Bronchial epithelial cell (primary cell): ENCODE measurements at regions not wholly inside any gene's neighbourhood (a gene's known extent, or its start where the extent isn't known, plus 50 kb on each side); places are given as distances from the start of the nearest gene placed in this dataset.
A peak's percentile ranks its signal among the peaks of the same experiment; 100 is the strongest.
"Not testable (repeated sequence)": the region's sequence is repeated elsewhere in the genome, so short reads cannot be mapped to it uniquely, and the experiment has no call there.

Experiments
- DNase-seq: peaks from one replicate; pipeline ENCODE4 v3.0.0-alpha.2; 2010; ENCODE audit warnings: low read depth
- FAIRE-seq: peaks from 2 replicates; lab custom pipeline; 2011; peaks lifted over from hg19 to GRCh38; lab: Jason Lieb, UNC
- H3K27me3 ChIP-seq: 2 replicates; pipeline ENCODE4 v1.5.1; 2011; ENCODE audit warnings: low read length; ENCODE audit not compliant: control insufficient read depth, insufficient read depth
- H3K36me3 ChIP-seq: 2 replicates; pipeline ENCODE4 v1.5.1; 2011; ENCODE audit warnings: low read length; ENCODE audit not compliant: control insufficient read depth, insufficient read depth
- H3K4me3 ChIP-seq: 2 replicates; pipeline ENCODE4 v1.5.1; 2011; ENCODE audit warnings: mild to moderate bottlenecking, low read depth, low read length, control low read depth
- CTCF ChIP-seq: IDR thresholded peaks from 2 replicates; pipeline ENCODE4 v1.5.1; 2011; ENCODE audit warnings: mild to moderate bottlenecking, moderate library complexity, low read length, control low read depth, inconsistent platforms; ENCODE audit not compliant: insufficient read depth, severe bottlenecking

- FAIRE-seq (no peak), DNase-seq (peak; percentile 50)
- Histone ChIP-seq H3K4me3 (no peak overlapping the region), H3K27me3 (no peaks in the 10 kb centered on the region), H3K36me3 (no peaks in the 10 kb centered on the region)
- peak; percentile 84 for TF ChIP-seq CTCF
These were observed 210.4 kb upstream of the ADO start for GRCh38 chr10:62594093-62594520.

GRCh38 chr10:62597226-62597625 is 207.3 kb upstream of the ADO start:
- DNase-seq (no peak), FAIRE-seq (no peak)
- no peak for TF ChIP-seq CTCF
- no peaks in the 10 kb centered on the region for H3K27me3 ChIP-seq
- H3K36me3 ChIP-seq = no peaks in the 10 kb centered on the region
- no peak overlapping the region for H3K4me3 ChIP-seq

- no peak for FAIRE-seq
- Histone ChIP-seq H3K4me3 (no peak overlapping the region), H3K36me3 (no peaks in the 10 kb centered on the region), H3K27me3 (no peaks in the 10 kb centered on the region)
- DNase-seq = no peak
- no peak for TF ChIP-seq CTCF
These were observed 205.4 kb upstream of the ADO start for GRCh38 chr10:62599161-62599560.

GRCh38 chr10:62606551-62606950 is 198.0 kb upstream of the ADO start:
- not testable (repeated sequence) for H3K4me3 ChIP-seq, DNase-seq, H3K27me3 ChIP-seq, FAIRE-seq, H3K36me3 ChIP-seq

GRCh38 chr10:62608189-62608875 is 196.2 kb upstream of the ADO start:
- H3K27me3 ChIP-seq, DNase-seq, H3K36me3 ChIP-seq, FAIRE-seq, H3K4me3 ChIP-seq: not testable (repeated sequence)

GRCh38 chr10:62610649-62611229 is 193.8 kb upstream of the ADO start:
- TF ChIP-seq CTCF = peak; percentile 82
- FAIRE-seq (no peak), DNase-seq (peak; percentile 46)
- Histone ChIP-seq H3K27me3 (no peaks in the 10 kb centered on the region), H3K36me3 (no peaks in the 10 kb centered on the region), H3K4me3 (no peak overlapping the region)
